Nephron progenitor cell (in vitro differentiated cells): ENCODE measurements at regions not wholly inside any gene's neighbourhood (a gene's known extent, or its start where the extent isn't known, plus 50 kb on each side); places are given as distances from the start of the nearest gene placed in this dataset.

Source experiments
- DNase-seq: peaks from one replicate; pipeline ENCODE4 v3.0.0; 2021
- H3K27ac Mint-ChIP-seq: 2 replicates; pipeline ENCODE4 v1.8.0; 2021; ENCODE audit warnings: mild to moderate bottlenecking, moderate library complexity, mixed read lengths
- H3K27me3 Mint-ChIP-seq: 2 replicates; pipeline ENCODE4 v1.8.0; 2021; ENCODE audit warnings: mild to moderate bottlenecking, low read depth, mixed read lengths; ENCODE audit not compliant: poor library complexity
- H3K36me3 Mint-ChIP-seq: 2 replicates; pipeline ENCODE4 v1.8.0; 2021; ENCODE audit warnings: low read depth, mixed read lengths
- H3K4me1 Mint-ChIP-seq: 2 replicates; pipeline ENCODE4 v1.8.0; 2021; ENCODE audit warnings: mixed read lengths
- H3K4me3 Mint-ChIP-seq: 2 replicates; pipeline ENCODE4 v1.8.0; 2021; ENCODE audit warnings: mild to moderate bottlenecking, moderate library complexity, mixed read lengths
- H3K9me3 Mint-ChIP-seq: 2 replicates; pipeline ENCODE4 v1.8.0; 2021; ENCODE audit warnings: mild to moderate bottlenecking, moderate library complexity, mixed read lengths
- TF ChIP-seq, protein P1 (sequence below): fragments of 200-600 bp; sonication (generic); IDR thresholded peaks from 2 replicates; pipeline ENCODE4 v1.5.0; 2021; ENCODE audit warnings: antibody characterized with exemption

DNA sequence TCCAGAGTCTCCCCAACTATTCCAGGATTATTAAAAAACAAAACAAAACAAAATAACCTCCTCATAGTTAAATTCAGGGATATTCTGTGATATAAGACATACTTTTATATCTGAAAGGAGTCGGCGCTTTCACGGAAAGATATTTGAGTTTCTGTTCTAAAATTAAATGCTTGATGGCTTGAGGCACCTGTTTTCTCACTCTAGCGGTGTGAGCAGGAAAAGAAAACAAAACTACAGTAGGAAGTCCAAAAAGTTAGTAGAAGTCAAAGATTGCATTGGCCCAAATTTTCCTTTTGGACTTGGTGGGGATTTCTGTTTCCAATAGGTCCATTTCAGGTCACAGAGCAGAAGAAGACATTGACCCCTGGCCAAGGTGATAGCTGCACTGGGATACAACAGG, 716.1 kb upstream of the POT1 start:
- H3K36me3 Mint-ChIP-seq: no peaks in the 10 kb centered on the region
- no peak for DNase-seq
- TF ChIP-seq, protein P1, sequence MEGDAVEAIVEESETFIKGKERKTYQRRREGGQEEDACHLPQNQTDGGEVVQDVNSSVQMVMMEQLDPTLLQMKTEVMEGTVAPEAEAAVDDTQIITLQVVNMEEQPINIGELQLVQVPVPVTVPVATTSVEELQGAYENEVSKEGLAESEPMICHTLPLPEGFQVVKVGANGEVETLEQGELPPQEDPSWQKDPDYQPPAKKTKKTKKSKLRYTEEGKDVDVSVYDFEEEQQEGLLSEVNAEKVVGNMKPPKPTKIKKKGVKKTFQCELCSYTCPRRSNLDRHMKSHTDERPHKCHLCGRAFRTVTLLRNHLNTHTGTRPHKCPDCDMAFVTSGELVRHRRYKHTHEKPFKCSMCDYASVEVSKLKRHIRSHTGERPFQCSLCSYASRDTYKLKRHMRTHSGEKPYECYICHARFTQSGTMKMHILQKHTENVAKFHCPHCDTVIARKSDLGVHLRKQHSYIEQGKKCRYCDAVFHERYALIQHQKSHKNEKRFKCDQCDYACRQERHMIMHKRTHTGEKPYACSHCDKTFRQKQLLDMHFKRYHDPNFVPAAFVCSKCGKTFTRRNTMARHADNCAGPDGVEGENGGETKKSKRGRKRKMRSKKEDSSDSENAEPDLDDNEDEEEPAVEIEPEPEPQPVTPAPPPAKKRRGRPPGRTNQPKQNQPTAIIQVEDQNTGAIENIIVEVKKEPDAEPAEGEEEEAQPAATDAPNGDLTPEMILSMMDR: no peak
- no peaks in the 10 kb centered on the region for H3K4me1 Mint-ChIP-seq
- no peaks in the 10 kb centered on the region for H3K9me3 Mint-ChIP-seq
- H3K27me3 Mint-ChIP-seq: peaks cover 7% of the 10 kb centered on the region
- no peak overlapping the region for H3K4me3 Mint-ChIP-seq
- H3K27ac Mint-ChIP-seq: no peak overlapping the region

- Mint-ChIP-seq H3K4me1 (no peaks in the 10 kb centered on the region), H3K36me3 (no peaks in the 10 kb centered on the region), H3K9me3 (no peaks in the 10 kb centered on the region), H3K27me3 (peaks cover 2% of the 10 kb centered on the region), H3K4me3 (no peak overlapping the region), H3K27ac (no peak overlapping the region)
- DNase-seq: no peak
- TF ChIP-seq, protein P1: no peak
Measured at GRCh38 chr7:125644109-125644508, 714.5 kb upstream of the POT1 start.

DNA sequence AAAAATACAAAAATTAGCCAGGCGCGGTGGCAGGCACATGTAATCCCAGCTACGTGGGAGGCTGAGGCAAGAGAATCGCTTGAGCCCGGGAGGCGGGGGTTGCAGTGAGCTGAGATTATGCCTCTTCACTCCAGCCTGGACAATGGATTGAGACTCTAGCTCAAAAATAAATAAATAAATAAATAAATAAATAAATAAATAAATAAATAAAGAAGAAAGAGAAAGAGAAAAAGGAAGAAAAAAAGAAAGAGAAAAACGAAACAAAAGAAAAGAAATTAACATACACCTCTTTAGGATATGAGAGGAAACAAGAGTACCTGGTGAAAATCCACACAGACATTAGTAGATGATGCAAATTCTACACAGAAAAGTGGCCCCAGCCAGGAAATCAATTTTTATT, 713.7 kb upstream of the POT1 start:
- H3K4me3 Mint-ChIP-seq: no peak overlapping the region
- no peaks in the 10 kb centered on the region for H3K36me3 Mint-ChIP-seq
- no peak overlapping the region for H3K27ac Mint-ChIP-seq
- H3K27me3 Mint-ChIP-seq: peaks cover 2% of the 10 kb centered on the region
- H3K9me3 Mint-ChIP-seq: no peaks in the 10 kb centered on the region
- no peaks in the 10 kb centered on the region for H3K4me1 Mint-ChIP-seq
- TF ChIP-seq, protein P1: no peak
- no peak for DNase-seq

- H3K9me3 Mint-ChIP-seq: no peaks in the 10 kb centered on the region
- no peaks in the 10 kb centered on the region for H3K36me3 Mint-ChIP-seq
- no peak for DNase-seq
- TF ChIP-seq, protein P1: no peak
- no peaks in the 10 kb centered on the region for H3K4me1 Mint-ChIP-seq
- no peak overlapping the region for H3K27ac Mint-ChIP-seq
- H3K4me3 Mint-ChIP-seq: no peak overlapping the region
- peaks cover under 1% of the 10 kb centered on the region for H3K27me3 Mint-ChIP-seq
Measured at GRCh38 chr7:125641884-125642283, 712.3 kb upstream of the POT1 start.

DNA sequence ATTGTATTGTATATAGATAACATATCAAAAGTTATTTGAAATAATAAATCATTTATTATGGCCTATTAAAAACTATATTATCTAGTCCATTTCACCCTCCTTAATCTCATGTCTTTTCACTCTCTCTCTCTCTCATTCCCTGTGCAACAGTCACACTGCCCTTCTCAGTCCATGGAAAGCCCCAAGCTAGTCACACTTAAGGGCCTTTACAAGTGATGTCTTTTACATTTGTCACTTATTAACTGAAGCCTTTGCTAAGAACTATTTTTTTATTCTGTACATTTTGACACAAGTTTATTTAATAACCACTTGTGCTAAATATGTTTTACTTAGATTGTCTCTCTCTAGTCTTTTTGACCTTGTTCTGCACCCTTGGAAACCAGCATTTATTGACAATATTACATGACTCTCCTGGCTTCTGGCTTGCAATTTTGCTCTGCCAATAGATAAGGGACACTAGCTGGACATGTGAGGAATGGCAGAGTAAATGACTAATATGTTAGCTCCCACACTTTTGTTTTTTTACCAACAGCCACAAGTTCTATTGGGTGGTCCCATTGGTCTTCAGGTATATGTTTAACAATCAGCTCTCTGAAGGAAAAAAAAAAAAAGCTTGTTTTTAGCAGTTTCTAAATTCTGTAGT, 706.8 kb upstream of the POT1 start:
- Mint-ChIP-seq H3K36me3 (no peaks in the 10 kb centered on the region), H3K27ac (no peak overlapping the region), H3K4me1 (no peaks in the 10 kb centered on the region), H3K27me3 (no peaks in the 10 kb centered on the region), H3K9me3 (no peaks in the 10 kb centered on the region), H3K4me3 (no peak overlapping the region)
- TF ChIP-seq, protein P1: no peak
- no peak for DNase-seq

- TF ChIP-seq, protein P1: no peak
- no peak for DNase-seq
- H3K36me3 Mint-ChIP-seq: no peaks in the 10 kb centered on the region
- H3K27ac Mint-ChIP-seq: no peak overlapping the region
- no peak overlapping the region for H3K4me3 Mint-ChIP-seq
- H3K27me3 Mint-ChIP-seq: no peaks in the 10 kb centered on the region
- H3K9me3 Mint-ChIP-seq: peaks cover 4% of the 10 kb centered on the region
- H3K4me1 Mint-ChIP-seq: no peaks in the 10 kb centered on the region
Measured at GRCh38 chr7:125618516-125618915, 688.9 kb upstream of the POT1 start.
